ENCODE measurements at regions not wholly inside any gene's neighbourhood (a gene's known extent, or its start where the extent isn't known, plus 50 kb on each side); places are given as distances from the start of the nearest gene placed in this dataset.

GRCh38 chr6:90807791-90808701, 221.2 kb upstream of the MAP3K7 start:
- Histone ChIP-seq H3K27ac (no peak overlapping the region), H3K4me3 (no peak overlapping the region)
- TF ChIP-seq, protein P1, sequence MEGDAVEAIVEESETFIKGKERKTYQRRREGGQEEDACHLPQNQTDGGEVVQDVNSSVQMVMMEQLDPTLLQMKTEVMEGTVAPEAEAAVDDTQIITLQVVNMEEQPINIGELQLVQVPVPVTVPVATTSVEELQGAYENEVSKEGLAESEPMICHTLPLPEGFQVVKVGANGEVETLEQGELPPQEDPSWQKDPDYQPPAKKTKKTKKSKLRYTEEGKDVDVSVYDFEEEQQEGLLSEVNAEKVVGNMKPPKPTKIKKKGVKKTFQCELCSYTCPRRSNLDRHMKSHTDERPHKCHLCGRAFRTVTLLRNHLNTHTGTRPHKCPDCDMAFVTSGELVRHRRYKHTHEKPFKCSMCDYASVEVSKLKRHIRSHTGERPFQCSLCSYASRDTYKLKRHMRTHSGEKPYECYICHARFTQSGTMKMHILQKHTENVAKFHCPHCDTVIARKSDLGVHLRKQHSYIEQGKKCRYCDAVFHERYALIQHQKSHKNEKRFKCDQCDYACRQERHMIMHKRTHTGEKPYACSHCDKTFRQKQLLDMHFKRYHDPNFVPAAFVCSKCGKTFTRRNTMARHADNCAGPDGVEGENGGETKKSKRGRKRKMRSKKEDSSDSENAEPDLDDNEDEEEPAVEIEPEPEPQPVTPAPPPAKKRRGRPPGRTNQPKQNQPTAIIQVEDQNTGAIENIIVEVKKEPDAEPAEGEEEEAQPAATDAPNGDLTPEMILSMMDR (IDR thresholded peaks at IDR 0.05) = no peak
- DNase-seq (ENCODE audit: low spot score) = no peak

- no peak for DNase-seq (ENCODE audit: low spot score)
- TF ChIP-seq, protein P1 (IDR thresholded peaks at IDR 0.05) = no peak
- no peak overlapping the region for H3K4me3 ChIP-seq
- no peak overlapping the region for H3K27ac ChIP-seq
Observed at GRCh38 chr6:90805619-90806155, 218.8 kb upstream of the MAP3K7 start.

DNA sequence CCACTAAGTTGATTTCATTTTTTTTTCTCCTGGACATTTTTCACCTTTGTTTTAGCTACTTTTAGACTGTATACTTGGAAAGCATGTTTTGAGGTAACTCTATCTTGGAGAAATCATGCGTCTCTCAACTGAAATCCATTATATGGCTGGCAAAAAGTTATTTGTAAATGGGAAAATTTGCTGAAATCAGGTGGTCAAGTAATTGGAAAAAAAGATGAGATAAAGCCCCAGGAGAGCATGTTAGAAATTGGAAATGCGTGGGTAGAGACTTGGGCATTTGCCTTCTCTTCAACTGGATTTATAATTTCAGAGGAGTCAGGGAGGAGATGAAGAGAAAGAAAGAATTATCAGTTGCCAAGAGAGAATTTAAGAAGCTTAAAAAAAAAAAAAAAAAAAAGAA, 217.1 kb upstream of the MAP3K7 start:
- no peak for DNase-seq (ENCODE audit: low spot score)
- no peak overlapping the region for H3K27ac ChIP-seq
- H3K4me3 ChIP-seq = no peak overlapping the region
- TF ChIP-seq, protein P1 (IDR thresholded peaks at IDR 0.05) = no peak

- no peak overlapping the region for H3K27ac ChIP-seq
- DNase-seq (ENCODE audit: low spot score) = no peak
- TF ChIP-seq, protein P1 (IDR thresholded peaks at IDR 0.05) = no peak
Observed at GRCh38 chr6:90795078-90795477, 208.2 kb upstream of the MAP3K7 start.

GRCh38 chr6:90793771-90794170, 206.9 kb upstream of the MAP3K7 start:
- no peak overlapping the region for H3K27ac ChIP-seq
- TF ChIP-seq, protein P1 (IDR thresholded peaks at IDR 0.05) = no peak
- DNase-seq (ENCODE audit: low spot score) = no peak
- H3K4me3 ChIP-seq = no peak overlapping the region

More at GRCh38 chr6:90795078-90795477, 208.2 kb upstream of the MAP3K7 start:
- no peak overlapping the region for H3K4me3 ChIP-seq

DNA sequence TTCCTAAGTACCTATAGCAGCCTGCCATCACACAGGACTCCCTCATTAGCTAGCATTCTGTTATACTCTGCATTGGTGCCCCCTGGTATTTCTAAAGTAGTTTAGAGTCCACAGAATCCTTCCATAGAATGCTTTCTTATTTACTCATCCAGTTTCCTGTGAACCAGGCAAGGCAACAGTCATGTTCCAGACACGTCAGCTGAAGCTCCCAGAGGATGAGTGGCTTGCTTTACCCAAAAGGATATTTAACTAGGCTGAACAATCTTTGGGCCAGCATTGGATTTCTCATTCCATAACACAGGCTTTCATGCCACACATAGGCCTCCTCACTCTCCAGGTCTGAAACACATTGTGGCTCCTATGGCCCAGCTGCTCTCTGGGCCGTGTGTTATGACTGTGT, 203.8 kb upstream of the MAP3K7 start:
- no peak for DNase-seq (ENCODE audit: low spot score)
- no peak overlapping the region for H3K4me3 ChIP-seq
- no peak overlapping the region for H3K27ac ChIP-seq
- TF ChIP-seq, protein P1 (IDR thresholded peaks at IDR 0.05) = no peak

GRCh38 chr6:90790058-90790457, 203.2 kb upstream of the MAP3K7 start:
- no peak for DNase-seq (ENCODE audit: low spot score)
- no peak overlapping the region for H3K27ac ChIP-seq
- TF ChIP-seq, protein P1 (IDR thresholded peaks at IDR 0.05) = no peak
- H3K4me3 ChIP-seq = no peak overlapping the region
